ENCODE measurements at regions not wholly inside any gene's neighbourhood (a gene's known extent, or its start where the extent isn't known, plus 50 kb on each side); places are given as distances from the start of the nearest gene placed in this dataset.
A peak's percentile ranks its signal among the peaks of the same experiment; 100 is the strongest.

DNA sequence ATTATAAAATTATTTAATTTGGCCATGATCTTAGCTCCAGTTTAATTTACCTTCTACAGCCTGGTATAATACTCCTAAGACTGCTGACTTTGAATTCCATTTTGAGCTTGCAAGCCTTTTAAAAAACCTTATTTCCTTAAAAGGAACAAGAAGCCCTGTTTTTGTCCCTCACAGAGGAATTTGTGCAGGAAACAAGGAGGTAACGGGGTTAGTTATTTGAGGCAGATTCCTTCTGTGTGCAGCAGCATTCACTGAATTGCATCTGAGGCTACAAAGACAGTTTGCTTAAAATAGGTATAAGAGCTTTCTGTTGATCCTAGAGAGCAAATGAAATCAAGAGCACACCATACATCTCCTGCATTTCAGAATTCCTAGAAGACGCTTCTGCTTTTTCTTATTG lies 403.3 kb upstream of the PRICKLE1 start:
- H4K12ac ChIP-seq (ENCODE audit: low read depth, low read length), result no peak overlapping the region
- no peak overlapping the region for H4K8ac ChIP-seq (ENCODE audit: low read depth, low read length)
- no peak overlapping the region for H4K91ac ChIP-seq (ENCODE audit: low read depth, low read length)
- no peak overlapping the region for H3K27ac ChIP-seq (ENCODE audit: low read depth, low read length)
- no peak overlapping the region for H2AK5ac ChIP-seq (ENCODE audit: low read length)
- no peaks in the 10 kb centered on the region for H3K27me3 ChIP-seq (ENCODE audit: insufficient read depth, low read length)
- H3K4ac ChIP-seq (ENCODE audit: low read depth, low read length), result no peak overlapping the region
- H3K4me1 ChIP-seq (ENCODE audit: control insufficient read depth in 1 of 2, insufficient read depth in 2 of 2, low read length in 2 of 2), result peaks cover 0 to 2% of the 10 kb centered on the region in 2 experiments
- no peak for DNase-seq
- no peak overlapping the region for H3K14ac ChIP-seq (ENCODE audit: low read length)
- H3K79me1 ChIP-seq (ENCODE audit: low read length), result peaks cover 2% of the 10 kb centered on the region
- no peak overlapping the region for H2BK12ac ChIP-seq (ENCODE audit: low read length)
- no peak overlapping the region for H3K9ac ChIP-seq (ENCODE audit: low read length)
- H2BK5ac ChIP-seq (ENCODE audit: low read depth, low read length, poor library complexity), result no peak overlapping the region
- no peak overlapping the region for H3K4me3 ChIP-seq (ENCODE audit: low read depth, low read length)
- no peaks in the 10 kb centered on the region for H3K36me3 ChIP-seq (ENCODE audit: control insufficient read depth in 1 of 2, insufficient read depth in 2 of 2, low read length in 2 of 2)
- no CpG with 5 or more reads among the region's 2 CpGs for WGBS (ENCODE audit: extremely low coverage, insufficient coverage, insufficient read length)
- no peak overlapping the region for H3K18ac ChIP-seq (ENCODE audit: low read length)
- H2BK120ac ChIP-seq (ENCODE audit: insufficient read depth, low read length, poor library complexity), result no peak overlapping the region
- no peaks in the 10 kb centered on the region for H3K9me3 ChIP-seq (ENCODE audit: insufficient read depth, low read depth, low read length)
- H3K4me2 ChIP-seq (ENCODE audit: low read length), result no peak overlapping the region
- H2AFZ ChIP-seq (ENCODE audit: insufficient read depth, low read length, poor library complexity), result no peak overlapping the region
- H3K79me2 ChIP-seq (ENCODE audit: control insufficient read depth, insufficient read depth, low read length, poor library complexity), result no peaks in the 10 kb centered on the region
- H3K23ac ChIP-seq (ENCODE audit: low read length), result no peak overlapping the region

DNA sequence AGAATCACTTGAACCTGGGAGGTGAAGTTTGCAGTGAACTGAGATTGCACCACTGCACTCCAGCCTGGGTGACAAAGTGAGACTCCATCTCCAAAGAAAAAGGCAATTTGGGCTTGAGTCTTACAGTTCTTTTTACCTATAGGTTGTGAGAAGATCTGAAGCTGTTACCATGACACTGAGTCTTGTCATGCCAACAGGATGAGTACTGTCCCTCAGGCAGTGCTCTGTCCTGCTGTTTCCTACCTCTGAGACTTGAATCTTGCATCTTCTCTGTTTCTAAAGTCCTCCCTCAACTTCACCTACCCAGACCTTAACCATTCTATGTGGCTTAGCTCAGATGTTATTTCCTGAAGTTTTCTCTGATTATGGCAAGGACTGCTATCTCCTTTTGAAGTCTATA lies 400.8 kb upstream of the PRICKLE1 start:
- no peak overlapping the region for H3K4me3 ChIP-seq (ENCODE audit: low read depth, low read length)
- no peak overlapping the region for H2AFZ ChIP-seq (ENCODE audit: insufficient read depth, low read length, poor library complexity)
- H2AK5ac ChIP-seq (ENCODE audit: low read length), result no peak overlapping the region
- no peak overlapping the region for H3K4ac ChIP-seq (ENCODE audit: low read depth, low read length)
- H4K12ac ChIP-seq (ENCODE audit: low read depth, low read length), result no peak overlapping the region
- H3K79me2 ChIP-seq (ENCODE audit: control insufficient read depth, insufficient read depth, low read length, poor library complexity), result no peaks in the 10 kb centered on the region
- no peak overlapping the region for H3K23ac ChIP-seq (ENCODE audit: low read length)
- H3K14ac ChIP-seq (ENCODE audit: low read length), result no peak overlapping the region
- no peak overlapping the region for H4K91ac ChIP-seq (ENCODE audit: low read depth, low read length)
- no peak overlapping the region for H2BK12ac ChIP-seq (ENCODE audit: low read length)
- peak; percentile 43 to 68 for DNase-seq
- H3K36me3 ChIP-seq (ENCODE audit: control insufficient read depth in 1 of 2, insufficient read depth in 2 of 2, low read length in 2 of 2), result no peaks in the 10 kb centered on the region
- H3K4me2 ChIP-seq (ENCODE audit: low read length), result no peak overlapping the region
- peaks cover 0 to 2% of the 10 kb centered on the region in 2 experiments for H3K4me1 ChIP-seq (ENCODE audit: control insufficient read depth in 1 of 2, insufficient read depth in 2 of 2, low read length in 2 of 2)
- no peak overlapping the region for H3K9ac ChIP-seq (ENCODE audit: low read length)
- no peaks in the 10 kb centered on the region for H3K27me3 ChIP-seq (ENCODE audit: insufficient read depth, low read length)
- no peak overlapping the region for H3K27ac ChIP-seq (ENCODE audit: low read depth, low read length)
- H2BK120ac ChIP-seq (ENCODE audit: insufficient read depth, low read length, poor library complexity), result no peak overlapping the region
- no peak overlapping the region for H4K8ac ChIP-seq (ENCODE audit: low read depth, low read length)
- no peaks in the 10 kb centered on the region for H3K9me3 ChIP-seq (ENCODE audit: insufficient read depth, low read depth, low read length)
- H2BK5ac ChIP-seq (ENCODE audit: low read depth, low read length, poor library complexity), result no peak overlapping the region
- no peak overlapping the region for H3K18ac ChIP-seq (ENCODE audit: low read length)
- peaks cover 2% of the 10 kb centered on the region for H3K79me1 ChIP-seq (ENCODE audit: low read length)

DNA sequence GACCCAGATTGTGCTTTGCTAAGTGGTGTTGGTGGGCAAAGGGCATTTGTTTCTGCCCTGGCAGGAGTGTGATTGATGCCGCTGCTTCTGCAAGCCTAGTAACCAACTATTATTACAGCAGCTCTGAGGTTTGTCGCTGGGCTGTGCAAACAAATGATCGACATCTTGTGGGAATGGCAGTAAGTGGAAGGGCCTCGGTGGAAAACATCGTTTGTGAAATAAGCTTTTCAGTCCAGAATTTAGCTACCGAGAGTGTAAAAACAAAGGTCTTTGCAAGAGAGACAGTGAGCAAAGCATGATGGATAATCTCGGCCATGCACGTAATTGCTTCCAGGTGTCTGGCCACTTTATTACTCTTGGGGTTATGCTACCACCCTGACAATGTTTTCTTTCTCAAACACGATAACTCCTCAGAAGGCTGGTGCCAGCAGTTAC lies 397.7 kb upstream of the PRICKLE1 start:
- no peak overlapping the region for H4K91ac ChIP-seq (ENCODE audit: low read depth, low read length)
- WGBS (ENCODE audit: extremely low coverage, insufficient coverage, insufficient read length), result no CpG with 5 or more reads among the region's 9 CpGs
- H4K12ac ChIP-seq (ENCODE audit: low read depth, low read length), result no peak overlapping the region
- no peaks in the 10 kb centered on the region for H3K27me3 ChIP-seq (ENCODE audit: insufficient read depth, low read length)
- H3K4me2 ChIP-seq (ENCODE audit: low read length), result no peak overlapping the region
- no peak overlapping the region for H2BK12ac ChIP-seq (ENCODE audit: low read length)
- H3K4me1 ChIP-seq (ENCODE audit: control insufficient read depth in 1 of 2, insufficient read depth in 2 of 2, low read length in 2 of 2), result peaks cover 0 to 2% of the 10 kb centered on the region in 2 experiments
- no peaks in the 10 kb centered on the region for H3K36me3 ChIP-seq (ENCODE audit: control insufficient read depth in 1 of 2, insufficient read depth in 2 of 2, low read length in 2 of 2)
- no peak overlapping the region for H3K27ac ChIP-seq (ENCODE audit: low read depth, low read length)
- no peak overlapping the region for H2BK5ac ChIP-seq (ENCODE audit: low read depth, low read length, poor library complexity)
- H4K8ac ChIP-seq (ENCODE audit: low read depth, low read length), result peak overlapping the region; percentile 43
- no peak overlapping the region for H3K18ac ChIP-seq (ENCODE audit: low read length)
- H3K23ac ChIP-seq (ENCODE audit: low read length), result no peak overlapping the region
- H3K9ac ChIP-seq (ENCODE audit: low read length), result no peak overlapping the region
- H3K4ac ChIP-seq (ENCODE audit: low read depth, low read length), result no peak overlapping the region
- DNase-seq, result no peak
- no peak overlapping the region for H3K4me3 ChIP-seq (ENCODE audit: low read depth, low read length)
- no peaks in the 10 kb centered on the region for H3K9me3 ChIP-seq (ENCODE audit: insufficient read depth, low read depth, low read length)
- H2AK5ac ChIP-seq (ENCODE audit: low read length), result no peak overlapping the region
- no peaks in the 10 kb centered on the region for H3K79me1 ChIP-seq (ENCODE audit: low read length)
- H2BK120ac ChIP-seq (ENCODE audit: insufficient read depth, low read length, poor library complexity), result no peak overlapping the region
- H3K14ac ChIP-seq (ENCODE audit: low read length), result no peak overlapping the region
- H2AFZ ChIP-seq (ENCODE audit: insufficient read depth, low read length, poor library complexity), result no peak overlapping the region
- no peaks in the 10 kb centered on the region for H3K79me2 ChIP-seq (ENCODE audit: control insufficient read depth, insufficient read depth, low read length, poor library complexity)

DNA sequence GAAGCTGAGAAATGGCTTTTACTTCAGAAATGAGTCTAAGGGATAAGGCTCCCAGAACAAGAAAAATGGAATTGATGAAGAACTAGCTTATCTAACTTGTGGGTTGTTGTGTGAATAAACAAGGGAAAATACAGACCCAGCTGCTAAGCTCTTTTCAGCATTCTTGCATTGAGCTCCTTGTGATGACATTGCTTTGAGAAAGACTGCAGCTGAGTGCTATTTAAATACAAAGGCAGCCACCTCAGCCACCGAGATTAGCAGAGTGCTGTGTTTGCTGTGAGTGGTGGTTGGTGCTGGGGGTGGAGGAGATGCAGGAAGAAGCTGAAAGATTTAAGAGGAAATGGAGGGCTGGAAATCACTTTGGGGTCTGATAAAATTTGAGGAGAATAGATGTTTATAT lies 396.0 kb upstream of the PRICKLE1 start:
- H3K27me3 ChIP-seq (ENCODE audit: insufficient read depth, low read length), result no peaks in the 10 kb centered on the region
- no peak for DNase-seq
- H3K79me1 ChIP-seq (ENCODE audit: low read length), result no peaks in the 10 kb centered on the region
- no peak overlapping the region for H3K9ac ChIP-seq (ENCODE audit: low read length)
- WGBS (ENCODE audit: extremely low coverage, insufficient coverage, insufficient read length), result no CpG with 5 or more reads among the region's 1 CpG
- H2AK5ac ChIP-seq (ENCODE audit: low read length), result no peak overlapping the region
- H3K79me2 ChIP-seq (ENCODE audit: control insufficient read depth, insufficient read depth, low read length, poor library complexity), result no peaks in the 10 kb centered on the region
- H3K18ac ChIP-seq (ENCODE audit: low read length), result no peak overlapping the region
- no peak overlapping the region for H4K12ac ChIP-seq (ENCODE audit: low read depth, low read length)
- no peak overlapping the region for H3K14ac ChIP-seq (ENCODE audit: low read length)
- no peak overlapping the region for H3K4ac ChIP-seq (ENCODE audit: low read depth, low read length)
- H3K4me3 ChIP-seq (ENCODE audit: low read depth, low read length), result no peak overlapping the region
- H3K23ac ChIP-seq (ENCODE audit: low read length), result no peak overlapping the region
- H2BK12ac ChIP-seq (ENCODE audit: low read length), result no peak overlapping the region
- H2BK5ac ChIP-seq (ENCODE audit: low read depth, low read length, poor library complexity), result no peak overlapping the region
- no peak overlapping the region for H3K27ac ChIP-seq (ENCODE audit: low read depth, low read length)
- no peak overlapping the region for H3K4me2 ChIP-seq (ENCODE audit: low read length)
- H2AFZ ChIP-seq (ENCODE audit: insufficient read depth, low read length, poor library complexity), result no peak overlapping the region
- H3K4me1 ChIP-seq (ENCODE audit: control insufficient read depth in 1 of 2, insufficient read depth in 2 of 2, low read length in 2 of 2), result peaks cover 0 to 2% of the 10 kb centered on the region in 2 experiments
- H4K8ac ChIP-seq (ENCODE audit: low read depth, low read length), result no peak overlapping the region
- no peaks in the 10 kb centered on the region for H3K9me3 ChIP-seq (ENCODE audit: insufficient read depth, low read depth, low read length)
- no peak overlapping the region for H2BK120ac ChIP-seq (ENCODE audit: insufficient read depth, low read length, poor library complexity)
- H3K36me3 ChIP-seq (ENCODE audit: control insufficient read depth in 1 of 2, insufficient read depth in 2 of 2, low read length in 2 of 2), result no peaks in the 10 kb centered on the region
- no peak overlapping the region for H4K91ac ChIP-seq (ENCODE audit: low read depth, low read length)

All from trophoblast cell (in vitro differentiated cells and primary cell).